Spinal cord (tissue), 9 donors: ENCODE measurements at regions not wholly inside any gene's neighbourhood (a gene's known extent, or its start where the extent isn't known, plus 50 kb on each side); places are given as distances from the start of the nearest gene placed in this dataset.
A peak's percentile ranks its signal among the peaks of the same experiment; 100 is the strongest.

Source experiments
- DNase-seq, 6 donors: peaks; one replicate each; pipeline versions ENCODE4 v3.0.0 to v3.0.0-alpha.2; 2013 to 2015; ENCODE audit warnings: low spot score in 6 of 6, low read depth in 4 of 6
- H3K27ac ChIP-seq: one replicate; pipeline ENCODE4 v1.5.1; 2013; ENCODE audit warnings: low read depth, low read length, control low read depth
- H3K27me3 ChIP-seq: one replicate; pipeline ENCODE4 v1.6.1; 2013; ENCODE audit warnings: low read length; ENCODE audit not compliant: control insufficient read depth, insufficient read depth
- H3K36me3 ChIP-seq: one replicate; pipeline ENCODE4 v1.6.1; 2013; ENCODE audit warnings: low read length; ENCODE audit not compliant: control insufficient read depth, insufficient read depth
- H3K4me1 ChIP-seq: one replicate; pipeline ENCODE4 v1.6.1; 2013; ENCODE audit warnings: low read length; ENCODE audit not compliant: control insufficient read depth, insufficient read depth
- H3K4me3 ChIP-seq: one replicate; pipeline ENCODE4 v1.5.1; 2013; ENCODE audit warnings: low read depth, low read length, control low read depth
- H3K9me3 ChIP-seq: one replicate; pipeline ENCODE4 v1.6.1; 2013; ENCODE audit warnings: low read length; ENCODE audit not compliant: control insufficient read depth, insufficient read depth
- WGBS: methylation state at CpG from one replicate; pipeline ENCODE4 v1.1.5; 2013; ENCODE audit warnings: missing lambda C conversion rate; ENCODE audit not compliant: insufficient coverage; 5-methylcytosine and 5-hydroxymethylcytosine counted together
- donor health status: healthy.

GRCh38 chr4:155076256-155076785 is 132.1 kb upstream of the NPY2R start:
- peak in 1 of 6 donors; percentile 71 for DNase-seq
- Histone ChIP-seq H3K9me3 (no peaks in the 10 kb centered on the region), H3K27ac (no peak overlapping the region), H3K4me1 (no peaks in the 10 kb centered on the region), H3K36me3 (no peaks in the 10 kb centered on the region), H3K27me3 (no peaks in the 10 kb centered on the region), H3K4me3 (no peak overlapping the region)
- WGBS, result no CpG with 5 or more reads among the region's 3 CpGs

- H3K27ac ChIP-seq, result no peak overlapping the region
- no peaks in the 10 kb centered on the region for H3K4me1 ChIP-seq
- H3K27me3 ChIP-seq, result no peaks in the 10 kb centered on the region
- no peak overlapping the region for H3K4me3 ChIP-seq
- DNase-seq, result no peak
- no CpG with 5 or more reads among the region's 2 CpGs for WGBS
- no peaks in the 10 kb centered on the region for H3K36me3 ChIP-seq
- H3K9me3 ChIP-seq, result no peaks in the 10 kb centered on the region
Measured at GRCh38 chr4:155077452-155078229, 130.8 kb upstream of the NPY2R start.

- DNase-seq, result peak in 1 of 6 donors; percentile 41
- Histone ChIP-seq H3K9me3 (no peaks in the 10 kb centered on the region), H3K27me3 (no peaks in the 10 kb centered on the region), H3K27ac (no peak overlapping the region), H3K4me3 (no peak overlapping the region), H3K4me1 (no peaks in the 10 kb centered on the region), H3K36me3 (no peaks in the 10 kb centered on the region)
Measured at GRCh38 chr4:155079871-155080270, 128.6 kb upstream of the NPY2R start.

- Histone ChIP-seq H3K36me3 (no peaks in the 10 kb centered on the region), H3K4me3 (no peak overlapping the region), H3K9me3 (no peaks in the 10 kb centered on the region), H3K27me3 (no peaks in the 10 kb centered on the region), H3K27ac (no peak overlapping the region), H3K4me1 (no peaks in the 10 kb centered on the region)
- no peak for DNase-seq
- WGBS, result 91% methylated on average over 3 of the region's 3 CpGs
Measured at GRCh38 chr4:155081222-155081621, 127.2 kb upstream of the NPY2R start.

GRCh38 chr4:155085843-155086530 is 122.4 kb upstream of the NPY2R start:
- no peak for DNase-seq
- 70% methylated on average over 2 of the region's 3 CpGs for WGBS
- H3K4me1 ChIP-seq, result no peaks in the 10 kb centered on the region
- H3K27ac ChIP-seq, result no peak overlapping the region
- no peaks in the 10 kb centered on the region for H3K36me3 ChIP-seq
- no peaks in the 10 kb centered on the region for H3K9me3 ChIP-seq
- H3K4me3 ChIP-seq, result no peak overlapping the region
- H3K27me3 ChIP-seq, result no peaks in the 10 kb centered on the region

GRCh38 chr4:155094201-155094820 is 114.1 kb upstream of the NPY2R start:
- Histone ChIP-seq H3K9me3 (no peaks in the 10 kb centered on the region), H3K4me3 (no peak overlapping the region), H3K27me3 (no peaks in the 10 kb centered on the region), H3K36me3 (no peaks in the 10 kb centered on the region), H3K27ac (no peak overlapping the region), H3K4me1 (no peaks in the 10 kb centered on the region)
- peak in 2 of 6 donors; percentile 32 to 71 for DNase-seq
- no CpG with 5 or more reads among the region's 3 CpGs for WGBS

GRCh38 chr4:155099231-155099630 is 109.2 kb upstream of the NPY2R start:
- Histone ChIP-seq H3K27me3 (no peaks in the 10 kb centered on the region), H3K4me3 (no peak overlapping the region), H3K9me3 (no peaks in the 10 kb centered on the region), H3K36me3 (no peaks in the 10 kb centered on the region), H3K27ac (no peak overlapping the region), H3K4me1 (no peaks in the 10 kb centered on the region)
- DNase-seq, result no peak
- no CpG with 5 or more reads among the region's 1 CpG for WGBS

GRCh38 chr4:155106629-155107028 is 101.8 kb upstream of the NPY2R start:
- Histone ChIP-seq H3K27me3 (no peaks in the 10 kb centered on the region), H3K36me3 (no peaks in the 10 kb centered on the region), H3K9me3 (no peaks in the 10 kb centered on the region), H3K27ac (no peak overlapping the region), H3K4me1 (no peaks in the 10 kb centered on the region), H3K4me3 (no peak overlapping the region)
- WGBS, result no CpG with 5 or more reads among the region's 1 CpG
- DNase-seq, result peak in 1 of 6 donors; percentile 37

GRCh38 chr4:155107059-155107458 is 101.4 kb upstream of the NPY2R start:
- DNase-seq, result no peak
- Histone ChIP-seq H3K27ac (no peak overlapping the region), H3K36me3 (no peaks in the 10 kb centered on the region), H3K4me3 (no peak overlapping the region), H3K9me3 (no peaks in the 10 kb centered on the region), H3K4me1 (no peaks in the 10 kb centered on the region), H3K27me3 (no peaks in the 10 kb centered on the region)
- no CpG with 5 or more reads among the region's 3 CpGs for WGBS
